ENCODE measurements at regions not wholly inside any gene's neighbourhood (a gene's known extent, or its start where the extent isn't known, plus 50 kb on each side); places are given as distances from the start of the nearest gene placed in this dataset.

DNA sequence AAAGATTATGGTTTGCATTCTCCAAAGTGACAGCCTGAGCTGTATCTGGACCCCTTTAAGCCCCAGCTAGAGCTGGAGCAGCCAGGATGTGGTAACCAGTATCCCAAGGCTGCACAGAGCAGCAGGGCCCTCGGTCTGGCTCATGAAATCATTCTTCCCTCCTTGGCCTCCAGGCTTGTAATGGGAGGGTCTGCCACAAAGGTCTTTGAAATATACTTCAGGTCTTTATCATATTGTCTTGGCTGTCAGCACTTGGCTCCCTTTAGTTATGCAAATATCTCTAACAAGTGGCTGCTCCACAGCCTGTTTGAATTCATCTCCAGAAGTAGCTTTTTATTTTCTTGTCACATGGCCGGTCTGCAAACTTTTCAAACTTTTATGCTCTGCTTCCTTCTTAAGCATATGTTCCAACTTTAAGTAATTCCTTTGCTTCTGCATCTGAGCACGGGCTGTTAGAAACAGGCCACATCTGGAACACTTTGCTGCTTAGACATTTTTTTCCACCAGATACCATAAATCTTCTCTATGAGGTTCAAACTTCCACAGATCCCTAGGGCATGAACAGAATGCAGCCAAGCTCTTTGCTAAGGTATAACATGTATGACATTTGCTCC lies 663.4 kb upstream of the MIS18BP1 start:
- TF ChIP-seq, protein P1, sequence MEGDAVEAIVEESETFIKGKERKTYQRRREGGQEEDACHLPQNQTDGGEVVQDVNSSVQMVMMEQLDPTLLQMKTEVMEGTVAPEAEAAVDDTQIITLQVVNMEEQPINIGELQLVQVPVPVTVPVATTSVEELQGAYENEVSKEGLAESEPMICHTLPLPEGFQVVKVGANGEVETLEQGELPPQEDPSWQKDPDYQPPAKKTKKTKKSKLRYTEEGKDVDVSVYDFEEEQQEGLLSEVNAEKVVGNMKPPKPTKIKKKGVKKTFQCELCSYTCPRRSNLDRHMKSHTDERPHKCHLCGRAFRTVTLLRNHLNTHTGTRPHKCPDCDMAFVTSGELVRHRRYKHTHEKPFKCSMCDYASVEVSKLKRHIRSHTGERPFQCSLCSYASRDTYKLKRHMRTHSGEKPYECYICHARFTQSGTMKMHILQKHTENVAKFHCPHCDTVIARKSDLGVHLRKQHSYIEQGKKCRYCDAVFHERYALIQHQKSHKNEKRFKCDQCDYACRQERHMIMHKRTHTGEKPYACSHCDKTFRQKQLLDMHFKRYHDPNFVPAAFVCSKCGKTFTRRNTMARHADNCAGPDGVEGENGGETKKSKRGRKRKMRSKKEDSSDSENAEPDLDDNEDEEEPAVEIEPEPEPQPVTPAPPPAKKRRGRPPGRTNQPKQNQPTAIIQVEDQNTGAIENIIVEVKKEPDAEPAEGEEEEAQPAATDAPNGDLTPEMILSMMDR (IDR thresholded peaks at IDR 0.05) = no peak
- TF ChIP-seq POLR2AphosphoS5 (IDR thresholded peaks at IDR 0.05) (no peak), POLR2A (IDR thresholded peaks at IDR 0.05) (no peak)
